GM21528 (cell line): ENCODE measurements at regions not wholly inside any gene's neighbourhood (a gene's known extent, or its start where the extent isn't known, plus 50 kb on each side); places are given as distances from the start of the nearest gene placed in this dataset.

Experiments used
- ATAC-seq: cut with Tn5 transposase; IDR thresholded peaks from one replicate; pipeline ENCODE4 v1.9.1; 2021; ENCODE audit warnings: mild to moderate bottlenecking, moderate library complexity; ENCODE audit not compliant: unreplicated experiment, low FRiP score

GRCh38 chr6:122081921-122082320 is 317.5 kb upstream of the HSF2 start:
- ATAC-seq = no peak

GRCh38 chr6:122082370-122082769 is 317.1 kb upstream of the HSF2 start:
- no peak for ATAC-seq

GRCh38 chr6:122092366-122092765 is 307.1 kb upstream of the HSF2 start:
- no peak for ATAC-seq

GRCh38 chr6:122098201-122098678 is 301.2 kb upstream of the HSF2 start:
- no peak for ATAC-seq

GRCh38 chr6:122102026-122102425 is 297.4 kb upstream of the HSF2 start:
- no peak for ATAC-seq

GRCh38 chr6:122107256-122107852 is 292.1 kb upstream of the HSF2 start:
- no peak for ATAC-seq

GRCh38 chr6:122109075-122109474 is 290.4 kb upstream of the HSF2 start:
- no peak for ATAC-seq

GRCh38 chr6:122114717-122115116 is 284.7 kb upstream of the HSF2 start:
- ATAC-seq = no peak

- ATAC-seq = no peak
These were observed 283.2 kb upstream of the HSF2 start for GRCh38 chr6:122116119-122116834.

GRCh38 chr6:122116835-122117627 is 282.4 kb upstream of the HSF2 start:
- ATAC-seq = no peak

GRCh38 chr6:122118945-122119506 is 280.4 kb upstream of the HSF2 start:
- ATAC-seq = no peak

GRCh38 chr6:122122202-122122601 is 277.2 kb upstream of the HSF2 start:
- no peak for ATAC-seq

- no peak for ATAC-seq
These were observed 276.8 kb upstream of the HSF2 start for GRCh38 chr6:122122686-122123085.

- ATAC-seq = no peak
These were observed 274.5 kb upstream of the HSF2 start for GRCh38 chr6:122124908-122125307.

GRCh38 chr6:122126894-122127293 is 272.6 kb upstream of the HSF2 start:
- ATAC-seq = no peak

- ATAC-seq = no peak
These were observed 271.0 kb upstream of the HSF2 start for GRCh38 chr6:122128445-122128844.

- no peak for ATAC-seq
These were observed 270.0 kb upstream of the HSF2 start for GRCh38 chr6:122129313-122130025.

GRCh38 chr6:122130026-122130348 is 269.5 kb upstream of the HSF2 start:
- no peak for ATAC-seq

GRCh38 chr6:122130518-122130917 is 268.9 kb upstream of the HSF2 start:
- ATAC-seq = no peak

GRCh38 chr6:122136386-122136785 is 263.1 kb upstream of the HSF2 start:
- ATAC-seq = no peak

GRCh38 chr6:122140031-122140430 is 259.4 kb upstream of the HSF2 start:
- no peak for ATAC-seq
